GM08714 (cell line): ENCODE measurements at regions not wholly inside any gene's neighbourhood (a gene's known extent, or its start where the extent isn't known, plus 50 kb on each side); places are given as distances from the start of the nearest gene placed in this dataset.
"Not testable (repeated sequence)": the region's sequence is repeated elsewhere in the genome, so short reads cannot be mapped to it uniquely, and the experiment has no call there.

Source experiments
- H3K4me3 ChIP-seq: fragments of 200-500 bp; sonication (Bioruptor generic); 2 replicates; pipeline ENCODE4 v1.5.1; 2014; ENCODE audit warnings: mild to moderate bottlenecking, low read length, inconsistent platforms
- ZNF274 ChIP-seq: IDR thresholded peaks from 2 replicates; pipeline ENCODE4 v1.6.1; 2012; ENCODE audit warnings: mild to moderate bottlenecking, low read depth, low read length

- no peak for TF ChIP-seq ZNF274
- no peak overlapping the region for H3K4me3 ChIP-seq
Observed at GRCh38 chr12:128025589-128026245, 241.3 kb upstream of the TMEM132C start.

GRCh38 chr12:128026696-128027574 lies 240.0 kb upstream of the TMEM132C start:
- no peak for TF ChIP-seq ZNF274
- no peak overlapping the region for H3K4me3 ChIP-seq

DNA sequence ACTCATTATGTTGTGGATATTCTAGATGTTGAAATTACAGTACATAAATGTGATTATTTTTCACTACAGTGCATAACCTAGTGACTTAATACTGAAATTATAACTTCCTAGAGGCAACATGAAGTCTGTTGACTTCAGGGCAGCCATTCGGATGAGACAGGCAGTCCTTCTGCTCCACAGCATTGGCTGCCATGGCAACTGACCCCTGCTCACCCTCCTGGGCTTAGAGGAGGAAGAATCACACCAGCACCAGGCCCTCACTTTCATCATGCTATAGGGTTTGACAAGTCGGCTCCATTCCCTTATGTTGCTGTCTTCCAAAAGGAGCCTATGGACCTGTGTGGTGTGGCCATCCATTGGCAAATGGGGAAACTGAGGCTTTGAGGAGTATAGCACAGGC lies 233.5 kb upstream of the TMEM132C start:
- TF ChIP-seq ZNF274: no peak

DNA sequence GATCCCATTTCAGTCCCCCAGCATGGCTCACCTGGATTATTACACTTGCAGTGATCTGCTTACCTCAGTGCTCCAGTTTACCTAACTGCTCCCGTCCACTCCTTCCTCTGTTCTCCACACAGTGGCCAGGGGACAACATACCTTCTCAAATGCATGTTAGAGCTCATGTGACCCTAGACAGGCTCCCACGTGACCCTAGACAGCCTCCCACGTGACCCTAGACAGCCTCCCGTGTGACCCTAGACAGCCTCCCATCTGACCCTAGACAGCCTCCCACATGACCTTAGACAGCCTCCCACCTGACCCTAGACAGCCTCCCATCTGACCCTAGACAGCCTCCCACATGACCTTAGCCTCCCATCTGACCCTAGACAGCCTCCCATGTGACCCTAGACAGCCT lies 226.0 kb upstream of the TMEM132C start:
- no peak for TF ChIP-seq ZNF274
- H3K4me3 ChIP-seq: no peak overlapping the region

More for the DNA sequence above, 233.5 kb upstream of the TMEM132C start:
- H3K4me3 ChIP-seq: no peak overlapping the region

DNA sequence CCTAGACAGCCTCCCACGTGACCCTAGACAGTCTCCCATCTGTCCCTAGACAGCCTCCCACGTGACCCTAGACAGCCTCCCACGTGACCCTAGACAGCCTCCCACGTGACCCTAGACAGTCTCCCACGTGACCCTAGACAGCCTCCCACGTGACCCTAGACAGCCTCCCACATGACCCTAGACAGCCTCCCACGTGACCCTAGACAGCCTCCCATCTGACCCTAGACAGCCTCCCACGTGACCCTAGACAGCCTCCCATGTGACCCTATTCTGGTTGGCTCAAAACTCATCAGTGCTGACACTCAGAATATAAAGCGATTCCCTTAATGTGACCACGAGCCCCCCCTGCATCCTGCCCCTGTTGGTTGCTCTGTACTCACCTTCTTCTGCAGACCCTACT lies 224.7 kb upstream of the TMEM132C start:
- not testable (repeated sequence) for H3K4me3 ChIP-seq

- H3K4me3 ChIP-seq: no peak overlapping the region
- TF ChIP-seq ZNF274: no peak
Observed at GRCh38 chr12:128042825-128043224, 224.1 kb upstream of the TMEM132C start.

- no peak overlapping the region for H3K4me3 ChIP-seq
- TF ChIP-seq ZNF274: no peak
Observed at GRCh38 chr12:128043317-128043716, 223.7 kb upstream of the TMEM132C start.

- no peak overlapping the region for H3K4me3 ChIP-seq
- TF ChIP-seq ZNF274: no peak
Observed at GRCh38 chr12:128047266-128048060, 219.5 kb upstream of the TMEM132C start.

DNA sequence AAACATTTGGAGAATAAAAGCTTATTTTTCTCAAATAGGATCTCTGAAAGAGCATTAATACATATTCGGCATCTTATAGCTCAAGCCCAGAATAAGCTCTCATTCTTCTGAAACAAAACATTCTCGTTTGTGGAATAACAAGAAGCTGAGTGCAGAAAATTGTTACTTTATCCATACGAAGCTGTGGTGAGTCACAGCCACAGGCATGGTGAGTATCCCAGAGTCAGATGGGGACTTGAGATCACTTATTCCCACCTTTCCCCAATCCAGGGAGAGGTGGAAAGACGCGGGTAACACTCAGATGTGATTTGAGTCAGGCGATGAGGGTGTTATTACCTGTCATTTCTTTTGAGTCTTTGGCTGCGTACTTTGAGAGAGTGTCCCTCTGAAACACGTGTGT lies 214.6 kb upstream of the TMEM132C start:
- no peak for TF ChIP-seq ZNF274
- no peak overlapping the region for H3K4me3 ChIP-seq

- H3K4me3 ChIP-seq: no peak overlapping the region
Observed at GRCh38 chr12:128052777-128053176, 214.2 kb upstream of the TMEM132C start.

DNA sequence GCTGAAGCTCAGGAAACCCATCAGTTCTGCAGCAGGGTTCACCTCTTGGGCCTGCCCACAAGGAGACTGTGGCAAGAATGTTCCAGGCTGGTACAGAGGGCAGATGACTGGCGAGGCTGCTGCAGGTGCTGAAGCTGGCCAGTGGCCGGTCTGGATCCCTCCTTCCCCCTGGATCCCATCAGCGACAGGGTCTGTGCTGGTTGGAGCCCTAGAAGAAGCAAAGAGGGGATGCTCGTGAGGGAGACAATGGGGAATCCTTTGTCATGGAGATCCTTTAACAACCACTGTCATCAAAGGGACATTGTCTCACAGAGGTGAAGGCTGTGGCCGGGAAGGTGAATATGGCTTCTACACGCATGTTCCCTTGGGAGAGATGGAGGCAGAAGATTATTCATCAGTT lies 211.4 kb upstream of the TMEM132C start:
- H3K4me3 ChIP-seq: no peak overlapping the region
- TF ChIP-seq ZNF274: no peak

More at GRCh38 chr12:128052777-128053176, 214.2 kb upstream of the TMEM132C start:
- TF ChIP-seq ZNF274: no peak

DNA sequence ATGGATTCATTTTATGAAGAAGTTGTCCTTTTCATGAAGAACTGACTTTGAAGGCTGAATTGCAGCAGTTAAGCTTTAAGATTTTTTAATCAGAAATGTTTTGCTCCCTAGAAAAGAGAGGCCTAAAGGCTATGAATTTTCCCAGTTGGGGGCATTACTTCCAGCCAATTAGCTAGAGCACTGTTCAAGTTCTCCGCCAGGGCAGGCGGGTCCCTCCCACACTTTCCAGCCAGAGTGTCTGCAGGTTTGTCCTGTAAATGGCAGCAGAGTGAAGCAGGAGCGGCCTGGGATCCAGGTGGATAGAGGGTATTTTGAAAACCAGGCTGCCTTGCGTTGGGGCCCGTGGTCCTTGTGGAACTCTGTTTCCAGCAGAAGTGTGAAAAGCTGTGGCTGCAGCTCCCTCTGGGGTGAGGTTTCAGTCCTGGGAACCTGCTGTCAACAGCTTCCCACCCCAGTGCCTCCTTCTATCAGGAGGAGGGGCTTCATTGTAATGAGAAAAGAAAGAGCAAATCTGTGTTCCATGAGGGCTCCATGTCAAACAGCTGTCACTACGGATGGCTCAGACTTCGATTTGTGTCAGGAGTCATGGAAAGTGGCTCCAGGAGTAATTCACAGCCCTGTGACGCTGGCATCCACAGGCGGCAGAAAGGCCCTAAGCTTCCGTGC lies 210.7 kb upstream of the TMEM132C start:
- TF ChIP-seq ZNF274: no peak
- no peak overlapping the region for H3K4me3 ChIP-seq

- H3K4me3 ChIP-seq: no peak overlapping the region
- TF ChIP-seq ZNF274: no peak
Observed at GRCh38 chr12:128057586-128057985, 209.4 kb upstream of the TMEM132C start.
